ENCODE measurements at regions not wholly inside any gene's neighbourhood (a gene's known extent, or its start where the extent isn't known, plus 50 kb on each side); places are given as distances from the start of the nearest gene placed in this dataset.

GRCh38 chr7:125085084-125085483, 155.5 kb upstream of the POT1 start:
- no peaks in the 10 kb centered on the region for H3K9me3 ChIP-seq
- intact Hi-C loops (cut with DNase I; ENCODE audit: low total_unique reads), result no loop called here
- DNase-seq, result no peak
- no peaks in the 10 kb centered on the region for H3K4me1 ChIP-seq
- no peaks in the 10 kb centered on the region for H3K27me3 ChIP-seq (replicated peaks in 1 of 7)
- no peaks in the 10 kb centered on the region for H3K36me3 ChIP-seq
- TF ChIP-seq POLR2A (IDR thresholded peaks at IDR 0.05) (no peak), POLR2AphosphoS5 (IDR thresholded peaks at IDR 0.05) (no peak)
- TF ChIP-seq, protein P1, sequence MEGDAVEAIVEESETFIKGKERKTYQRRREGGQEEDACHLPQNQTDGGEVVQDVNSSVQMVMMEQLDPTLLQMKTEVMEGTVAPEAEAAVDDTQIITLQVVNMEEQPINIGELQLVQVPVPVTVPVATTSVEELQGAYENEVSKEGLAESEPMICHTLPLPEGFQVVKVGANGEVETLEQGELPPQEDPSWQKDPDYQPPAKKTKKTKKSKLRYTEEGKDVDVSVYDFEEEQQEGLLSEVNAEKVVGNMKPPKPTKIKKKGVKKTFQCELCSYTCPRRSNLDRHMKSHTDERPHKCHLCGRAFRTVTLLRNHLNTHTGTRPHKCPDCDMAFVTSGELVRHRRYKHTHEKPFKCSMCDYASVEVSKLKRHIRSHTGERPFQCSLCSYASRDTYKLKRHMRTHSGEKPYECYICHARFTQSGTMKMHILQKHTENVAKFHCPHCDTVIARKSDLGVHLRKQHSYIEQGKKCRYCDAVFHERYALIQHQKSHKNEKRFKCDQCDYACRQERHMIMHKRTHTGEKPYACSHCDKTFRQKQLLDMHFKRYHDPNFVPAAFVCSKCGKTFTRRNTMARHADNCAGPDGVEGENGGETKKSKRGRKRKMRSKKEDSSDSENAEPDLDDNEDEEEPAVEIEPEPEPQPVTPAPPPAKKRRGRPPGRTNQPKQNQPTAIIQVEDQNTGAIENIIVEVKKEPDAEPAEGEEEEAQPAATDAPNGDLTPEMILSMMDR (IDR thresholded peaks at IDR 0.05 in 8 of 11, conservative IDR thresholded peaks at IDR 0.05 in 3 of 11), result no peak
- H3K27ac ChIP-seq, result no peak overlapping the region
- H3K4me3 ChIP-seq, result no peak overlapping the region

DNA sequence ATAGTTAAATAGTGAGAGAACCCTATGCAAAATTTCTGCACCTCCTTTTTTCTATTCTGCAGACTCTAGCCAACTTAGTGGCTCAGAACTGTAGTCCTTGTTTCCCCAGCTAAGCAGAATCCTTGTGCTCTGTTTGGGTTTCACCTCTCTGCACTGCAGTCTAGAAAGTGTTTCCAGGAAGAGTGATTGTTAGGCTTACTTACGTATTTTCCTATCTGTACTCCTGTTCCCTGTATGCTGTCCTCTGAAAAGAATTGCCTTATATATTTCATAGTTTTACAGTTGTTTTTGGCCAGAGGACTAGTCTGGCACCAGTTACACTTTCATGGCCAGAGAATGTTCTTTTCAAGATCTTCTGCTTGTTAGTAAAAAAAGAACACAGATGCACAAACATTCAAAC, 154.6 kb upstream of the POT1 start:
- 81 to 100% (median 90%) methylated on average over 1 of the region's 1 CpG for WGBS, 5 donors
- intact Hi-C loops (cut with DNase I; ENCODE audit: low total_unique reads), result no loop called here

GRCh38 chr7:125074141-125074540, 144.5 kb upstream of the POT1 start:
- TF ChIP-seq, protein P1 (IDR thresholded peaks at IDR 0.05 in 8 of 11, conservative IDR thresholded peaks at IDR 0.05 in 3 of 11), result no peak
- TF ChIP-seq POLR2A (IDR thresholded peaks at IDR 0.05) (no peak), POLR2AphosphoS5 (IDR thresholded peaks at IDR 0.05) (no peak)
- intact Hi-C loops (cut with DNase I; ENCODE audit: low total_unique reads), result no loop called here
- H3K4me1 ChIP-seq, result no peaks in the 10 kb centered on the region
- H3K4me3 ChIP-seq, result no peak overlapping the region
- WGBS, 5 donors, result 68 to 86% (median 82%) methylated on average over 3 of the region's 3 CpGs
- no peak for DNase-seq
- no peak overlapping the region for H3K27ac ChIP-seq
- peaks cover 0 to 11% (median 4%) of the 10 kb centered on the region in 8 donors for H3K9me3 ChIP-seq
- no peaks in the 10 kb centered on the region for H3K36me3 ChIP-seq
- no peaks in the 10 kb centered on the region for H3K27me3 ChIP-seq (replicated peaks in 1 of 7)

More for the DNA sequence above, 154.6 kb upstream of the POT1 start:
- no peak for DNase-seq
- no peak overlapping the region for H3K4me3 ChIP-seq
- H3K27ac ChIP-seq, result no peak overlapping the region
- no peaks in the 10 kb centered on the region for H3K4me1 ChIP-seq
- no peak for TF ChIP-seq POLR2AphosphoS5 (IDR thresholded peaks at IDR 0.05)
- TF ChIP-seq POLR2A (IDR thresholded peaks at IDR 0.05), result no peak
- TF ChIP-seq, protein P1 (IDR thresholded peaks at IDR 0.05 in 8 of 11, conservative IDR thresholded peaks at IDR 0.05 in 3 of 11), result no peak
- H3K9me3 ChIP-seq, result no peaks in the 10 kb centered on the region
- no peaks in the 10 kb centered on the region for H3K27me3 ChIP-seq (replicated peaks in 1 of 7)
- H3K36me3 ChIP-seq, result no peaks in the 10 kb centered on the region

GRCh38 chr7:125065546-125065945, 135.9 kb upstream of the POT1 start:
- Histone ChIP-seq H3K27ac (no peak overlapping the region), H3K36me3 (no peaks in the 10 kb centered on the region), H3K27me3 (replicated peaks in 1 of 7) (no peaks in the 10 kb centered on the region), H3K4me1 (no peaks in the 10 kb centered on the region), H3K4me3 (no peak overlapping the region), H3K9me3 (peaks cover 0 to 10% (median 4%) of the 10 kb centered on the region in 8 donors)
- TF ChIP-seq, protein P1 (IDR thresholded peaks at IDR 0.05 in 8 of 11, conservative IDR thresholded peaks at IDR 0.05 in 3 of 11), result no peak
- TF ChIP-seq POLR2AphosphoS5 (IDR thresholded peaks at IDR 0.05) (no peak), POLR2A (IDR thresholded peaks at IDR 0.05) (no peak)
- DNase-seq, result no peak
- WGBS, 5 donors, result 79 to 89% (median 88%) methylated on average over 1 of the region's 1 CpG
- intact Hi-C loops (cut with DNase I; ENCODE audit: low total_unique reads), result no loop called here

All from spleen (tissue), 11 donors.